ENCODE measurements at regions not wholly inside any gene's neighbourhood (a gene's known extent, or its start where the extent isn't known, plus 50 kb on each side); places are given as distances from the start of the nearest gene placed in this dataset.

DNA sequence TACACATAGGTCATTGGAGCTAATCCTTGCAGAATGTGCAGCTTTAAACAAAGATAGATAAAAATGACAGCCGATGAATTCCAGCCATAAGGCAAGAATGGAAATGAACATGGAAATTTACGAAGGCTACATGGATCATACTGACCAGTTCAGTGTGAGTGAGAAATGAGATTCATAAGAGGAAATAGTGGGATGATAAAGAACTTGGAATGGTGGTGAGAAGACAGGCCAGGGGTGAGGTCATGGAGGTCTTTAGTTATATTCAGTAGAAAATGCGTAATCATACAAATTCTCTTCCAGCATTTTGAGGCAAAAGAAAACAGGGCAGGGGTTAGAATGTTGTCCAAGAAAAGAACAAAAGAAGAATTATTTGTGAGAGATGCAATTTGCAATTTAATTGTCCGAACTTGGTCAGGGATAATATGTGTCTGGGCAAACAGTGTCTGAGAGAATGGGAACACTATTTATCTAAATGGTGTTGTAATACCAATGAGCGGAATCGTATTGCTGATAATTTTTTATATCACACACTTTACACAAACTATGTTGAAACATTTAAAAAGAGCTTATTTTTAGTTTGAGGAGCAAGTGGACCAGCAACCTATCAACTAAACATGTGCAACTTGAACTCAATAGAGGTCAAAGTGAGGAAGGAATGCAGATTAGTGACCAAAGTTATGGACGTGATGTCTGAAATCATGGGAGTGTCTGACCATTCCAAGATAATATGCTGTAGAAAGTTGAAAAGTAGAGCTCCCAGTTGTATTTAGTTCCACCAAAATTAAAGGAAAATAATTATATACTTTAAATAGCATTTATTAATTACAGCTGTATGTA, 739.0 kb upstream of the NCAM2 start:
- no peaks in the 10 kb centered on the region for H3K4me1 ChIP-seq
- H2AFZ ChIP-seq = no peak overlapping the region
- no peak overlapping the region for H3K9ac ChIP-seq
- TF ChIP-seq, protein P1, sequence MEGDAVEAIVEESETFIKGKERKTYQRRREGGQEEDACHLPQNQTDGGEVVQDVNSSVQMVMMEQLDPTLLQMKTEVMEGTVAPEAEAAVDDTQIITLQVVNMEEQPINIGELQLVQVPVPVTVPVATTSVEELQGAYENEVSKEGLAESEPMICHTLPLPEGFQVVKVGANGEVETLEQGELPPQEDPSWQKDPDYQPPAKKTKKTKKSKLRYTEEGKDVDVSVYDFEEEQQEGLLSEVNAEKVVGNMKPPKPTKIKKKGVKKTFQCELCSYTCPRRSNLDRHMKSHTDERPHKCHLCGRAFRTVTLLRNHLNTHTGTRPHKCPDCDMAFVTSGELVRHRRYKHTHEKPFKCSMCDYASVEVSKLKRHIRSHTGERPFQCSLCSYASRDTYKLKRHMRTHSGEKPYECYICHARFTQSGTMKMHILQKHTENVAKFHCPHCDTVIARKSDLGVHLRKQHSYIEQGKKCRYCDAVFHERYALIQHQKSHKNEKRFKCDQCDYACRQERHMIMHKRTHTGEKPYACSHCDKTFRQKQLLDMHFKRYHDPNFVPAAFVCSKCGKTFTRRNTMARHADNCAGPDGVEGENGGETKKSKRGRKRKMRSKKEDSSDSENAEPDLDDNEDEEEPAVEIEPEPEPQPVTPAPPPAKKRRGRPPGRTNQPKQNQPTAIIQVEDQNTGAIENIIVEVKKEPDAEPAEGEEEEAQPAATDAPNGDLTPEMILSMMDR (IDR thresholded peaks at IDR 0.05) = no peak
- no peaks in the 10 kb centered on the region for H3K36me3 ChIP-seq (ENCODE audit: control insufficient read depth, insufficient read depth, low read length)
- H3K79me2 ChIP-seq = no peaks in the 10 kb centered on the region
- H3K9me3 ChIP-seq (ENCODE audit: control insufficient read depth, low read length) = no peaks in the 10 kb centered on the region
- H3K27ac ChIP-seq = no peak overlapping the region
- no peak overlapping the region for H3K4me3 ChIP-seq (ENCODE audit: low read depth, low read length)
- H3K4me2 ChIP-seq (ENCODE audit: low read length) = no peak overlapping the region
- H3K27me3 ChIP-seq (ENCODE audit: control insufficient read depth, insufficient read depth, low read length) = no peaks in the 10 kb centered on the region

GRCh38 chr21:20260124-20260523, 738.1 kb upstream of the NCAM2 start:
- TF ChIP-seq, protein P1 (IDR thresholded peaks at IDR 0.05) = no peak
- H3K27ac ChIP-seq = no peak overlapping the region
- no peaks in the 10 kb centered on the region for H3K9me3 ChIP-seq (ENCODE audit: control insufficient read depth, low read length)
- H3K9ac ChIP-seq = no peak overlapping the region
- H3K4me3 ChIP-seq (ENCODE audit: low read depth, low read length) = no peak overlapping the region
- H3K79me2 ChIP-seq = no peaks in the 10 kb centered on the region
- no peaks in the 10 kb centered on the region for H3K27me3 ChIP-seq (ENCODE audit: control insufficient read depth, insufficient read depth, low read length)
- no peaks in the 10 kb centered on the region for H3K36me3 ChIP-seq (ENCODE audit: control insufficient read depth, insufficient read depth, low read length)
- H2AFZ ChIP-seq = no peak overlapping the region
- no peak overlapping the region for H3K4me2 ChIP-seq (ENCODE audit: low read length)
- H3K4me1 ChIP-seq = no peaks in the 10 kb centered on the region

- TF ChIP-seq, protein P1 (IDR thresholded peaks at IDR 0.05) = no peak
Observed at GRCh38 chr21:20261364-20261763, 736.8 kb upstream of the NCAM2 start.

GRCh38 chr21:20265707-20266440, 732.3 kb upstream of the NCAM2 start:
- Histone ChIP-seq H2AFZ (no peak overlapping the region), H3K4me2 (ENCODE audit: low read length) (no peak overlapping the region), H3K4me3 (ENCODE audit: low read depth, low read length) (no peak overlapping the region), H3K27ac (no peak overlapping the region), H3K79me2 (no peaks in the 10 kb centered on the region), H3K9me3 (ENCODE audit: control insufficient read depth, low read length) (no peaks in the 10 kb centered on the region), H3K9ac (no peak overlapping the region), H3K27me3 (ENCODE audit: control insufficient read depth, insufficient read depth, low read length) (no peaks in the 10 kb centered on the region), H3K36me3 (ENCODE audit: control insufficient read depth, insufficient read depth, low read length) (no peaks in the 10 kb centered on the region), H3K4me1 (no peaks in the 10 kb centered on the region)
- TF ChIP-seq, protein P1 (IDR thresholded peaks at IDR 0.05) = no peak

More at GRCh38 chr21:20261364-20261763, 736.8 kb upstream of the NCAM2 start:
- H3K27me3 ChIP-seq (ENCODE audit: control insufficient read depth, insufficient read depth, low read length) = no peaks in the 10 kb centered on the region
- no peak overlapping the region for H3K9ac ChIP-seq
- no peak overlapping the region for H3K27ac ChIP-seq
- H3K4me3 ChIP-seq (ENCODE audit: low read depth, low read length) = no peak overlapping the region
- no peaks in the 10 kb centered on the region for H3K9me3 ChIP-seq (ENCODE audit: control insufficient read depth, low read length)
- no peak overlapping the region for H2AFZ ChIP-seq
- no peak overlapping the region for H3K4me2 ChIP-seq (ENCODE audit: low read length)
- H3K4me1 ChIP-seq = no peaks in the 10 kb centered on the region
- no peaks in the 10 kb centered on the region for H3K79me2 ChIP-seq
- no peaks in the 10 kb centered on the region for H3K36me3 ChIP-seq (ENCODE audit: control insufficient read depth, insufficient read depth, low read length)
